Vagina (tissue), 2 donors: ENCODE measurements at regions not wholly inside any gene's neighbourhood (a gene's known extent, or its start where the extent isn't known, plus 50 kb on each side); places are given as distances from the start of the nearest gene placed in this dataset.
A peak's percentile ranks its signal among the peaks of the same experiment; 100 is the strongest.

ENCODE experiments used
- POLR2A ChIP-seq, 2 donors: fragments of 450-650 bp; IDR thresholded peaks; one replicate each; pipeline ENCODE4 v1.6.1; 2017; ENCODE audit warnings: antibody characterized with exemption in 2 of 2, mild to moderate bottlenecking in 2 of 2, moderate library complexity in 2 of 2
- POLR2AphosphoS5 ChIP-seq, 2 donors: sonication (generic); formaldehyde crosslinking; IDR thresholded peaks; one replicate each; pipeline ENCODE4 v1.9.0; 2017; ENCODE audit warnings: antibody characterized with exemption in 2 of 2, mild to moderate bottlenecking in 2 of 2, low read depth in 1 of 2; ENCODE audit not compliant: insufficient read depth in 1 of 2
- TF ChIP-seq, protein P1 (sequence below), 3 experiments: fragments of 450-650 bp in 2 of 3; fragments of 200-600 bp in 1 of 3; sonication (generic) in 1 of 3; IDR thresholded peaks; one replicate each; pipeline ENCODE4 v1.5.1; 2017 to 2019; ENCODE audit warnings: antibody characterized with exemption in 3 of 3, mild to moderate bottlenecking in 2 of 3, moderate library complexity in 2 of 3

DNA sequence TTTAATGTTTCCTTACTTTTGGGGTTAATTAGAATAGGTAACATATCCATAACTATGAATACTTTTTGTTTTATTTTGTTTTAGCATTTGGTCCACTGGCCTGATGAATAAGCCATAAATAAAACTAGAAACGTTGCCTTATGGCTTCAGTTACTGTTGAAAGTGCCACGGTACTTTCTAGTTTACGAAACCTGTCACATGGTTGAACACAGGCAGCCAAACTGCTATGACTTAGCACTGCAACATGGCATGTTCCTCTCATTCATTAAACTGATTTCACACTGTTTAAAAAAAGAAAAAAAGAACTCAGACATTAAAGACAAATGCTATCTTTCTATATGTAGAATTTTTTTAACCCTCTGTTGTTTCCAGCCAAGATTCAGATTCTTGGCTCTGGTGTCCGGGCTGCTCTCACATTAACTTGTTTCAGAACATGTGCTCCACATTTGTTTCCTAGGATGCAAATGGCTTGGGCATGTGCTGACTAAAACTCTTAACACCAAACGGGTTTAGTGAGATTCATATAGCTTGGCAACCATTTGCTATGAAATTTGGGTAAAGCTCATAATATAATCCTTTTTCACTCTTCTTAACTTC lies 323.9 kb upstream of the RND3 start:
- TF ChIP-seq, protein P1, sequence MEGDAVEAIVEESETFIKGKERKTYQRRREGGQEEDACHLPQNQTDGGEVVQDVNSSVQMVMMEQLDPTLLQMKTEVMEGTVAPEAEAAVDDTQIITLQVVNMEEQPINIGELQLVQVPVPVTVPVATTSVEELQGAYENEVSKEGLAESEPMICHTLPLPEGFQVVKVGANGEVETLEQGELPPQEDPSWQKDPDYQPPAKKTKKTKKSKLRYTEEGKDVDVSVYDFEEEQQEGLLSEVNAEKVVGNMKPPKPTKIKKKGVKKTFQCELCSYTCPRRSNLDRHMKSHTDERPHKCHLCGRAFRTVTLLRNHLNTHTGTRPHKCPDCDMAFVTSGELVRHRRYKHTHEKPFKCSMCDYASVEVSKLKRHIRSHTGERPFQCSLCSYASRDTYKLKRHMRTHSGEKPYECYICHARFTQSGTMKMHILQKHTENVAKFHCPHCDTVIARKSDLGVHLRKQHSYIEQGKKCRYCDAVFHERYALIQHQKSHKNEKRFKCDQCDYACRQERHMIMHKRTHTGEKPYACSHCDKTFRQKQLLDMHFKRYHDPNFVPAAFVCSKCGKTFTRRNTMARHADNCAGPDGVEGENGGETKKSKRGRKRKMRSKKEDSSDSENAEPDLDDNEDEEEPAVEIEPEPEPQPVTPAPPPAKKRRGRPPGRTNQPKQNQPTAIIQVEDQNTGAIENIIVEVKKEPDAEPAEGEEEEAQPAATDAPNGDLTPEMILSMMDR (IDR thresholded peaks at IDR 0.05): no peak
- TF ChIP-seq POLR2AphosphoS5 (IDR thresholded peaks at IDR 0.05; ENCODE audit: insufficient read depth in 1 of 2, low read depth in 1 of 2) (peak in 1 of 2 donors; percentile 78), POLR2A (IDR thresholded peaks at IDR 0.05) (no peak)
